ENCODE measurements at regions not wholly inside any gene's neighbourhood (a gene's known extent, or its start where the extent isn't known, plus 50 kb on each side); places are given as distances from the start of the nearest gene placed in this dataset.

DNA sequence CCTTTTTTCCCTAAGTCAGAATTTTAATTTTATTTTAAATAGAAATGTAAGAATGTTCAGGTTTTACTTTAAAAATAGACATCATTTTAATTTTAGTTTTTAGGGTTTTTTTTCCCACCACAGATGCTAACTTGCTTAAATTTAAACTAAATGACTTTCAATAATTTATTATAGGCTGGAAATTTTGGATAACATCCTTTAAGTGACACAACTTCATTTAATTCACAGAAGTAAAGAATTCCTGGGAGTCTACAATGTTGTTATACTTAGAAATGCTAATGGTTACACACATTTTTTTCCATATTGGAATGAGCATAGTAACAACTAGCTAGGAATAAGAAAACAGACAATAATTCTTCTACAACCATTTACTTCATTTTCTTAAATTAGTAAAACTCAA is 90.5 kb upstream of the PDE10A start:
- H3K27me3 ChIP-seq (replicated peaks; ENCODE audit: insufficient read depth, low read length), result no peaks in the 10 kb centered on the region
- no peak overlapping the region for H3K27ac ChIP-seq (ENCODE audit: low read length)
- no peaks in the 10 kb centered on the region for H3K9me2 ChIP-seq (replicated peaks; ENCODE audit: insufficient read depth, low read length)
- H3K4me3 ChIP-seq (ENCODE audit: low read length), result no peak overlapping the region
- H4K20me1 ChIP-seq (ENCODE audit: insufficient read depth, low read length), result no peaks in the 10 kb centered on the region
- H2AFZ ChIP-seq (ENCODE audit: low read length), result no peak overlapping the region
- H3F3A ChIP-seq (ENCODE audit: insufficient read depth, low read length), result no peaks in the 10 kb centered on the region
- no peaks in the 10 kb centered on the region for H3K4me1 ChIP-seq (ENCODE audit: low read length)
- H3K36me3 ChIP-seq (replicated peaks; ENCODE audit: insufficient read depth, low read length), result no peaks in the 10 kb centered on the region
- H3K9ac ChIP-seq (ENCODE audit: low read length), result no peak overlapping the region
- no peaks in the 10 kb centered on the region for H3K79me2 ChIP-seq (ENCODE audit: low read length)
- no peaks in the 10 kb centered on the region for H3K9me3 ChIP-seq (replicated peaks; ENCODE audit: insufficient read depth, low read length)
- no peak overlapping the region for H3K4me2 ChIP-seq (ENCODE audit: low read depth, low read length)
- no peak for DNase-seq
- TF ChIP-seq, protein P1, sequence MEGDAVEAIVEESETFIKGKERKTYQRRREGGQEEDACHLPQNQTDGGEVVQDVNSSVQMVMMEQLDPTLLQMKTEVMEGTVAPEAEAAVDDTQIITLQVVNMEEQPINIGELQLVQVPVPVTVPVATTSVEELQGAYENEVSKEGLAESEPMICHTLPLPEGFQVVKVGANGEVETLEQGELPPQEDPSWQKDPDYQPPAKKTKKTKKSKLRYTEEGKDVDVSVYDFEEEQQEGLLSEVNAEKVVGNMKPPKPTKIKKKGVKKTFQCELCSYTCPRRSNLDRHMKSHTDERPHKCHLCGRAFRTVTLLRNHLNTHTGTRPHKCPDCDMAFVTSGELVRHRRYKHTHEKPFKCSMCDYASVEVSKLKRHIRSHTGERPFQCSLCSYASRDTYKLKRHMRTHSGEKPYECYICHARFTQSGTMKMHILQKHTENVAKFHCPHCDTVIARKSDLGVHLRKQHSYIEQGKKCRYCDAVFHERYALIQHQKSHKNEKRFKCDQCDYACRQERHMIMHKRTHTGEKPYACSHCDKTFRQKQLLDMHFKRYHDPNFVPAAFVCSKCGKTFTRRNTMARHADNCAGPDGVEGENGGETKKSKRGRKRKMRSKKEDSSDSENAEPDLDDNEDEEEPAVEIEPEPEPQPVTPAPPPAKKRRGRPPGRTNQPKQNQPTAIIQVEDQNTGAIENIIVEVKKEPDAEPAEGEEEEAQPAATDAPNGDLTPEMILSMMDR (IDR thresholded peaks at IDR 0.05; ENCODE audit: low read length), result no peak
- TF ChIP-seq EZH2 (optimal IDR thresholded peaks at IDR 0.05; ENCODE audit: low read depth, low read length), result no peak
- no peak for TF ChIP-seq EZH2phosphoT487 (IDR thresholded peaks at IDR 0.05; ENCODE audit: low read length)

DNA sequence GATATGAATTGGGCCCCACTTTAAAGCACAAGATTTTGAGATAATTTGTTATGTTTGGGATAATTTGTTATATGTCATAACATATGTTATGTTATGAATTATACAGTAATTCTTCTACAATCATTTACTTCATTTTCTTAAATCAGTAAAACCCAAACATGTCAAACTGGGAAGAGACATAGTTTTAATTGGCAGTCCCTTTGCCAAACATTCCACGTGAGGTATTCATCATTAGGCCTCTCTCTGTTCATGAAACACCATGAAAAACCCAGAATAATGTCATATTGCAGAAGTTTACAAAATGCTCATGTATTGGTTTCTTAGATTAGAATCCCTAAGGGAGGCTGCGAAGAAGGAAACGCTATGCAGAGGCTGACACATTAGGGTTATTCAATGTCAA is 89.4 kb upstream of the PDE10A start:
- Histone ChIP-seq H3K9me3 (replicated peaks; ENCODE audit: insufficient read depth, low read length) (no peaks in the 10 kb centered on the region), H4K20me1 (ENCODE audit: insufficient read depth, low read length) (no peaks in the 10 kb centered on the region), H3K4me2 (ENCODE audit: low read depth, low read length) (no peak overlapping the region), H3K27me3 (replicated peaks; ENCODE audit: insufficient read depth, low read length) (no peaks in the 10 kb centered on the region), H3K36me3 (replicated peaks; ENCODE audit: insufficient read depth, low read length) (no peaks in the 10 kb centered on the region), H2AFZ (ENCODE audit: low read length) (no peak overlapping the region), H3K9me2 (replicated peaks; ENCODE audit: insufficient read depth, low read length) (no peaks in the 10 kb centered on the region), H3F3A (ENCODE audit: insufficient read depth, low read length) (no peaks in the 10 kb centered on the region), H3K79me2 (ENCODE audit: low read length) (no peaks in the 10 kb centered on the region), H3K4me3 (ENCODE audit: low read length) (no peak overlapping the region), H3K4me1 (ENCODE audit: low read length) (no peaks in the 10 kb centered on the region), H3K9ac (ENCODE audit: low read length) (no peak overlapping the region), H3K27ac (ENCODE audit: low read length) (no peak overlapping the region)
- TF ChIP-seq, protein P1 (IDR thresholded peaks at IDR 0.05; ENCODE audit: low read length), result no peak
- no peak for TF ChIP-seq EZH2phosphoT487 (IDR thresholded peaks at IDR 0.05; ENCODE audit: low read length)
- TF ChIP-seq EZH2 (optimal IDR thresholded peaks at IDR 0.05; ENCODE audit: low read depth, low read length), result no peak
- DNase-seq, result no peak

DNA sequence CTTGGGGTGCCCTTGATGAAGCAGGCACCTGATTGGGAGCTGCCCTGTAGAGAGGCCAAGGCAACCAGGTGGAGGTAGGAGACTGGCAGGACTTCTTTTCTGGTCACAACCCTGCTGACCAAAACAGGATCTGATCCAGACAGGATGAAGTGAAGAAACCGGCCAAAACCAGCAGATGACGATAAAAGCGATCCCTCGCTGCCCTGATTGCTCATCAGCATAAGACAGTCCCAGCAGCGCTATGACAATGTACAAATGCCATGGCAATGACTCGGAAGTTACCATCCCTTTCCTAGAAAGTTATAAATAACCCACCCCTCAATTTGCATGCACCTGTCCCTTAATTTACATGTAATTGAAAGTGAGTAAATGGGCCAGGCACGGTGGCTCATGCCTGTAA is 88.4 kb upstream of the PDE10A start:
- Histone ChIP-seq H3K27ac (ENCODE audit: low read length) (no peak overlapping the region), H3K79me2 (ENCODE audit: low read length) (no peaks in the 10 kb centered on the region), H3K4me2 (ENCODE audit: low read depth, low read length) (no peak overlapping the region), H3K9me2 (replicated peaks; ENCODE audit: insufficient read depth, low read length) (no peaks in the 10 kb centered on the region), H3K9ac (ENCODE audit: low read length) (no peak overlapping the region), H3K4me1 (ENCODE audit: low read length) (no peaks in the 10 kb centered on the region), H3K27me3 (replicated peaks; ENCODE audit: insufficient read depth, low read length) (no peaks in the 10 kb centered on the region), H3K9me3 (replicated peaks; ENCODE audit: insufficient read depth, low read length) (no peaks in the 10 kb centered on the region), H4K20me1 (ENCODE audit: insufficient read depth, low read length) (no peaks in the 10 kb centered on the region), H2AFZ (ENCODE audit: low read length) (no peak overlapping the region), H3F3A (ENCODE audit: insufficient read depth, low read length) (no peaks in the 10 kb centered on the region), H3K4me3 (ENCODE audit: low read length) (no peak overlapping the region), H3K36me3 (replicated peaks; ENCODE audit: insufficient read depth, low read length) (no peaks in the 10 kb centered on the region)
- TF ChIP-seq, protein P1 (IDR thresholded peaks at IDR 0.05; ENCODE audit: low read length), result no peak
- TF ChIP-seq EZH2 (optimal IDR thresholded peaks at IDR 0.05; ENCODE audit: low read depth, low read length), result no peak
- no peak for TF ChIP-seq EZH2phosphoT487 (IDR thresholded peaks at IDR 0.05; ENCODE audit: low read length)
- no peak for DNase-seq

All from MM.1S (cell line).